Brain microvascular endothelial cell (primary cell): ENCODE measurements at regions not wholly inside any gene's neighbourhood (a gene's known extent, or its start where the extent isn't known, plus 50 kb on each side); places are given as distances from the start of the nearest gene placed in this dataset.
A peak's percentile ranks its signal among the peaks of the same experiment; 100 is the strongest.
"Not testable (repeated sequence)": the region's sequence is repeated elsewhere in the genome, so short reads cannot be mapped to it uniquely, and the experiment has no call there.

Experiments
- DNase-seq: peaks from one replicate; pipeline ENCODE4 v3.0.0-alpha.2; 2020
- H3K27ac ChIP-seq: fragments of 250-450 bp; sonication (Bioruptor Pico); 2 replicates; pipeline ENCODE4 v1.5.1; 2020; ENCODE audit warnings: mild to moderate bottlenecking, moderate library complexity
- H3K27me3 ChIP-seq: fragments of 250-450 bp; sonication (Bioruptor Pico); replicated peaks from 2 replicates; pipeline ENCODE4 v1.5.1; 2020; ENCODE audit warnings: mild to moderate bottlenecking
- H3K36me3 ChIP-seq: fragments of 250-450 bp; sonication (Bioruptor Pico); replicated peaks from 2 replicates; pipeline ENCODE4 v1.5.1; 2020; ENCODE audit warnings: mild to moderate bottlenecking
- H3K4me3 ChIP-seq: 2 replicates; pipeline ENCODE4 v1.5.1; 2011; ENCODE audit warnings: low read depth, mild to moderate bottlenecking, control low read depth, low read length, moderate library complexity
- in situ Hi-C: cut with HindIII; loops from 2 replicates; pipeline ENCODE4 v1.10.0; 2017; ENCODE audit warnings: low sequenced_read_pairs, low pct_ligation_motif_present
- TF ChIP-seq, protein P1 (sequence below): IDR thresholded peaks from 2 replicates; pipeline ENCODE4 v1.5.1; 2011; ENCODE audit warnings: low read depth, mild to moderate bottlenecking, moderate library complexity, low read length, control low read depth, inconsistent platforms; ENCODE audit errors: missing control alignments

DNA sequence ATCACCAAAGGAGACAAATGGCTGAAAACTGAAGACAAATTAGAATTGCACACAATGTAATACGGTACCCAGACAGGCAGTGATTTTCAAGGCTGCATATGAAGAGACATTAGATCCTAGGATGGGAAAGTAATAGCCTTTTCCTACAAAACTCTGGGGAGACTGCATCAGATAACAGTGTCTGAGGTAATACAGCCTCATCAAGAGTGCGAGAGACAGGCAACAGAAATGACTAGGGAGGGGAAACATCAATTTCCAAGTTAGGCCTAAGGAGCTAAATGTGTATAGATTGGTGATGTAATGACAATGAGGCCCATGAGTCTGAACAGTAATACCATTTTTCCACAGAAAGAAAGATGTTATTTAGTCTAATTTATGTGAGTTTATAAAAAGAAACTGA lies 200.3 kb downstream of the HTR1B start:
- H3K4me3 ChIP-seq = no peak overlapping the region
- no peak for DNase-seq
- no peak overlapping the region for H3K27ac ChIP-seq
- H3K36me3 ChIP-seq = no peaks in the 10 kb centered on the region
- H3K27me3 ChIP-seq = no peaks in the 10 kb centered on the region
- in situ Hi-C loops = no loop called here
- TF ChIP-seq, protein P1, sequence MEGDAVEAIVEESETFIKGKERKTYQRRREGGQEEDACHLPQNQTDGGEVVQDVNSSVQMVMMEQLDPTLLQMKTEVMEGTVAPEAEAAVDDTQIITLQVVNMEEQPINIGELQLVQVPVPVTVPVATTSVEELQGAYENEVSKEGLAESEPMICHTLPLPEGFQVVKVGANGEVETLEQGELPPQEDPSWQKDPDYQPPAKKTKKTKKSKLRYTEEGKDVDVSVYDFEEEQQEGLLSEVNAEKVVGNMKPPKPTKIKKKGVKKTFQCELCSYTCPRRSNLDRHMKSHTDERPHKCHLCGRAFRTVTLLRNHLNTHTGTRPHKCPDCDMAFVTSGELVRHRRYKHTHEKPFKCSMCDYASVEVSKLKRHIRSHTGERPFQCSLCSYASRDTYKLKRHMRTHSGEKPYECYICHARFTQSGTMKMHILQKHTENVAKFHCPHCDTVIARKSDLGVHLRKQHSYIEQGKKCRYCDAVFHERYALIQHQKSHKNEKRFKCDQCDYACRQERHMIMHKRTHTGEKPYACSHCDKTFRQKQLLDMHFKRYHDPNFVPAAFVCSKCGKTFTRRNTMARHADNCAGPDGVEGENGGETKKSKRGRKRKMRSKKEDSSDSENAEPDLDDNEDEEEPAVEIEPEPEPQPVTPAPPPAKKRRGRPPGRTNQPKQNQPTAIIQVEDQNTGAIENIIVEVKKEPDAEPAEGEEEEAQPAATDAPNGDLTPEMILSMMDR = no peak

DNA sequence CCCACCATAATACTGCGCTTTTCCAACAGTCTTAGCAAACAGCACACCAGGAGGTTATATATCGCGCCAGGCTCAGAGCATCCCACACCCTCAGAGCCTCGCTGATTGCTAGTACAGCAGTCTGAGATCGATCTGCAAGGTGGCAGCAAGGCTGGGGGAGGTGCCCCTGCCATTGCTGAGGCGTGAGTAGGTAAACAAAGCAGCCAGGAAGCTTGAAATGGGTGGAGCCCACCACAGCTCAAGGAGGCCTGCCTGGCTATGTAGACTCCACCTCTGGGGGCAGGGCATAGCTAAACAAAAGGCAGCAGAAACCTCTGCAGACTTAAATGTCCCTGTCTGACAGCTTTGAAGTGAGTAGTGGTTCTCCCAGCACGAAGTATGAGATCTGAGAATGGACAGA lies 211.5 kb downstream of the HTR1B start:
- in situ Hi-C loops, H3K4me3 ChIP-seq, DNase-seq, H3K27ac ChIP-seq, H3K36me3 ChIP-seq, H3K27me3 ChIP-seq: not testable (repeated sequence)

DNA sequence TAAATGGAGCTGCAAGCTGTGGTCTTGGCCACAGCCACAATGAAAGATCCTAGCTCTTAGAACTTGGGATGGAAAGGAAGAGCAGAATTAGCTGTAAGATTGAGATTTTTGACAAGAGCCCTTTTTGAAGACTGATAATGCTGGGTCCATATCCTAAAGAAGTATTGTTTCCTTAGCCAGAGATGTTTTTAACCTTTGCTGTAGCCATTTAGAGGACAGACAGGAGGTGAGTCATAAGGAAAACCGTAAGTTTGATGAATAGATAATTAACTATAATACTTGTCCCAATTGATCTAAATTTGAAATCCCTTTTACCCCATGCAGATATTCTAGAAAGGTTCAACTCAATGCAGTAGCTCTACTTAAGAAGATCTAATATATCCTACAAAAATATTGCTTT lies 213.7 kb downstream of the HTR1B start:
- H3K27me3 ChIP-seq = no peaks in the 10 kb centered on the region
- no peak for DNase-seq
- TF ChIP-seq, protein P1 = no peak
- in situ Hi-C loops = no loop called here
- no peaks in the 10 kb centered on the region for H3K36me3 ChIP-seq
- H3K27ac ChIP-seq = no peak overlapping the region
- H3K4me3 ChIP-seq = no peak overlapping the region

DNA sequence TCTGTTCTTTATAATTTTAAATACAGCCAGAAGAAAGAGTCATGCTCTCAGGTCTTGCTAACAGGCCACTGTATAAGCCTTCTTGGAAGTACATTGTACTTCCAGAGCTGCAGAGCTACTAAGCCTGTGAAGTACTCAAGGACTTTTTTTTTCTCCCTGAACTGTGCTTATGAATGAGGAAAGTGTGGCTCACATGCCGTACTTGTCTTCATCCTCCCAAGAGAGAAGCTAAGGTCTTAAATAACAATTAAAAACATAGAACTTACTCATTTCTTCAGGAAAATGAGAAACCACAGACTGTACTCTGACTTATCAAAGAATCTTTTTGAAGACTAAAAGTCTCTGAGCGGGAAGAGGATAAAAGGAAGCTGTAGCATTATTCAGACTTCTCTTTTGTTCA lies 218.3 kb downstream of the HTR1B start:
- in situ Hi-C loops = no loop called here
- H3K36me3 ChIP-seq = no peaks in the 10 kb centered on the region
- H3K4me3 ChIP-seq = no peak overlapping the region
- no peak overlapping the region for H3K27ac ChIP-seq
- no peak for DNase-seq
- TF ChIP-seq, protein P1 = no peak
- H3K27me3 ChIP-seq = no peaks in the 10 kb centered on the region

DNA sequence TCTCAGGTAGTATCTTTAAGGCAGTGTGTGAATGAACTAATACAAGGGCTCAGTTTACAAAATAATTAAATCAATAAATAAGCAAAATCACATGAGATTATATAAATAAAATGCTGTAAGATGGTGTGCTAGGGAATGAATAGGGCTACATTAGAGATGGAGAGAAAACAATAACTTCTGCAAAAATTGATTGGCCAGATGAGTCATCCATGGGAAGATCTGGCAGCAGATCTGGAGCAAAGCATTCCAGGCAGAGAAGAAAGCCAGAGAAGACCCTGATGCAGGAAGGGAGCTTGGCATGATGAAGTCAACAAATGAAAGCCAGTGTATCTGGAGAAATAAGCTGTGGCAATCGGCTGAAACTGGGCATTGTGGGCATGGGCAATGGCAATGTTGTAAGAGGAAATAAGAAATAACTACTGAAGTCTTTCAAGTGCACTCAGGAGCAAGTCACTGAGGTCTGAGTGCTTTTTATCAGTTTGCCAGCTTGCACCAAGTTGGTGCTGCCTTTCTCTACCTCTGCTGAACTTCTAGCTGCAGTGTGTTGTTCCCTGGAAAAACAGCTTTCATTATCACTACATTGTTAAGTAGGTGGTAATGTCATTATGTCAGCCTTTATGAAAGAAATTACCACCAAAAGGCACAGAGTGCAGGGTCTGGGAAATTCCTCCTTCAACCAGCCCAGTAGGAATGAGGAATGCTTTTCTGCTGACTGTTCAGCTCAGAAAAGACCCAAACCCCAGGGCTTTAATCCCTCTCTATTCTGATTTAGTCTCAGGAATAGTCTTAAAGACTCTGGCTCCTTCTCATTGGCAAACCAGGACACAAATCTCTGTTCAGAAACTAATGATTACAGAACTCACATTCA lies 231.6 kb downstream of the HTR1B start:
- in situ Hi-C loops = no loop called here
- H3K27me3 ChIP-seq = no peaks in the 10 kb centered on the region
- peak; percentile 11 for DNase-seq
- no peaks in the 10 kb centered on the region for H3K36me3 ChIP-seq
- H3K27ac ChIP-seq = no peak overlapping the region
- no peak overlapping the region for H3K4me3 ChIP-seq
- TF ChIP-seq, protein P1 = no peak

DNA sequence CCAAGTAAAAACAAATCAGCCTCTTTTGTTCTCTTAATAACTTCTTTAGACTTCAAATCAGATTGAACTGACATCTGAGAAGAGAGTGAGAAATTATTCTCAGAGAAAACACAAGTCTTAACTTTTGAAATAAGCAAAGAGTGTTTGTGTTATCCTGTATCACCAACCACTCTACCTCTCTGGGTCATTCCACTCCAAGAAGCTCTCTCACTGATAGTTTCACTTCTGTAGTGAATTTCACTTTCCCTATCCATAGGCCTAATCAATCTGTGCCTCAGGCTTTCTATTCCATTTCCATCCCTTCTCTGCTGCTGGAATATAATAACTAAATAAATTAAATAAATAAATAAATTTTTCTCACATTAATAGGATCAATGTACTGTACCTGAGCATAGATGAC lies 235.0 kb downstream of the HTR1B start:
- in situ Hi-C loops = no loop called here
- DNase-seq = no peak
- Histone ChIP-seq H3K36me3 (no peaks in the 10 kb centered on the region), H3K27ac (no peak overlapping the region), H3K4me3 (no peak overlapping the region), H3K27me3 (no peaks in the 10 kb centered on the region)
- TF ChIP-seq, protein P1 = no peak
